CD4-positive, alpha-beta T cell treated with Interleukin-4 for 1 hour (primary cell): ENCODE measurements at regions not wholly inside any gene's neighbourhood (a gene's known extent, or its start where the extent isn't known, plus 50 kb on each side); places are given as distances from the start of the nearest gene placed in this dataset.
A peak's percentile ranks its signal among the peaks of the same experiment; 100 is the strongest.
"Not testable (repeated sequence)": the region's sequence is repeated elsewhere in the genome, so short reads cannot be mapped to it uniquely, and the experiment has no call there.

Experiments
- DNase-seq, 2 donors: peaks; one replicate each; pipeline ENCODE4 v3.0.0-alpha.2; 2020 to 2022

DNA sequence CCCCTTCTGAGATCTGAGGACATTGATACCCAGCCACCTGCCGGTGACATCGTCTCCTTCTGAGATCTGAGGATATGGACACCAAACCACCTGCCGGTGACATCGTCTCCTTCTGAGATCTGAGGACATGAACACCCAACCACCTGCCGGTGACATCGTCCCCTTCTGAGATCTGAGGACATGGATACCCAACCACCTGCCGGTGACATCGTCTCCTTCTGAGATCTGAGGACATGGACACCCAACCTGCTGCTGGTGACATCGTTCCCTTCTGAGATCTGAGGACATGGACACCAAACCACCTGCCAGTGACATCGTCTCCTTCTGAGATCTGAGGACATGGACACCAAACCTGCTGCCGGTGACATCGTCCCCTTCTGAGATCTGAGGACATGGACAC, 396.1 kb upstream of the TNRC6C start:
- DNase-seq, result not testable (repeated sequence)

DNA sequence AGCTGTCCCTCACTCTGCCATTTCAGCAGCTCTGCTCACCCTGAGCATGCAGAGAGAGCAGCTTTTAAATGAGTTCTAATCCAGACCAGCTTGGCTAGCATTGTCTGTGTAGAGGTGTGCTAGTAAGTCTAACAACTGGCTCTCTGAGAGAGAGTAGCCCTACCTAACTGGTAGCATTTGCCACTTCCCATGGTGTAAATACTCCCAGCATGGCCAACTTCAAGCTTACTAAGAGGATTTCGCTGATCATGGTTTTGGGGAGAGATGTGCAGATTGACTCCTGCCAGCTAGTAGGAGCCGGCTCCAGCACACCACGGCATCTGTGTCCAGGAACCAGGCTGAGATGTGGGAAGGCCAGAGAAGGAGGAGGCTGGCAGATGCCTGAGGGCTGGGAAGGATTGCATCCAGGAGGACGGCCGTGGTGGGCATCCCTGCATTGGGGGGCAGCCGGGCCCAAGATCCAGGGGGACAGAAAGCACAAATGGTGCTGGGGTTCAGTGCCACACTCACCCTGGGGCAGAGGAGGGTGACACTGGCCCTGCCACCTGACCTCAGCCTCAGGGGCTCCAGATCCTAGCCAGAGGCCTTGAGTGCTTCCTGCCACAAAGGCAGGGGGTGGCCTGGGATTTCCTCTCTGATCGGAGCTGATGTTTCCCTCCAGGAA, 394.9 kb upstream of the TNRC6C start:
- no peak for DNase-seq

DNA sequence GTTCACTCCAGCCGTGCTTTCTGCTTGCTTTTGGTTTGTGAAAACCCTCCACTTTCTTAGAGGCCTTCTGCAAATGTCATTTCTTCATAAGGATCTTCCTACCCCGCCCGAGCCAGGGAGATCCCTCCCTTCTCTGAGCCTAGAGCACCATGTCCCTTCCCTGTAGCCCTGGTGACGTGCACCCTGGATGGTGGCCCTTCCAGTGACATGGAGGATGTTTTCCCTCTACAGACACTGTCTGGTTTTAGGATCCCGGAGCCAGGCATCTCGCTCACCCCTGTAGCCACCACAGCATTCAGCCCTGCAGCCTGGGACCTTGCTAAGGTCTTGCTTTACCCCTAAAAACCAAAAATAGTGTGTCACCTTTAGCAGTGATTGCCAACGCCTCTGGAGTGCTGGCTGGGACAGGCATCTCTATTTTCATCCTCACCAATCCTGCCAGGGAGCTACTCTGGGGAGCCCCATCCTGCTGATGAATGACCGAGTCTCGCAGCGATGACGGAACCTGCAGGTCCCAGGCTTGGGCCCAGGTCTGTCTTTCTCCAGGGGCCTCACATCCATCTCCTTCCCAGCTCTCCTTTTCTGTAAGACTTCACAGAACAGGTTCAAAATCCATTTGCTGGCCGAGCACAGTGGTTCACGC, 394.1 kb upstream of the TNRC6C start:
- DNase-seq, result no peak

DNA sequence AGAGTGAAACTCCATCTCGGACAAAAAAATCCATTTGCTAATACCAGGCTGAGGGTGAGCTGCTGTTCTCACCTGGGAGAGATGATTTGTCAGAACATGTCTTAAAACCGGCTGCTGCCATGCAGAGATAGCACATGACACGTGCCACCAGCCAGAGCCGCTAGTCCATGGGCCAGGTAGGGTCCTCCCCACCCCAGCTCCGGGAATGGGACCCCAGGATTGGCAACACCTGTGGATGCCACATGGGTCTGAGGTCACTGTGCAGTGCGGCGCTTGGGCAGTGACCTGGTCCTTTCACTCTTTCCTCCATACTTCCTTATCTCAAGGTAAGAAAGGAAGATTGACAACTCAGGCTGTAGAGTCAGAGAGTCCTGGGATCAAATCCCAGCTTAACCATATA, 393.3 kb upstream of the TNRC6C start:
- no peak for DNase-seq

DNA sequence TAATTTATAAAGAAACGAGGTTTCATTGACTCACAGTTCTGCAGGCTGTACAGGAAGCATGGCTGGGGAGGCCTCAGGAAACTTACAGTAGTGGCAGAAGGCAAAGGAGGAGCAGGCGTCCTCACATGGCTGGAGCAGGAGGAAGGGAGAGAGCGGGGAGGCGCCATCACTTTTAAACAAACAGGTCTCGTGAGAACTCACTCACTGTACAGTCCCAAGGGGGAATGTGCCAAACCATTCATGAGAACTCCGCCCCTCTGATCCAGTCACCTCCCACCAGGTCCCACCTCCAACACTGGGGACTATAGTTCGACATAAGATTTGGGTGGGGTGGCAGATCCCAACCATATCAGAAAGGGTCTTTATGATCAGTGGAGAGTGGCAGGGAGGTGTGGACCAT, 392.4 kb upstream of the TNRC6C start:
- no peak for DNase-seq

DNA sequence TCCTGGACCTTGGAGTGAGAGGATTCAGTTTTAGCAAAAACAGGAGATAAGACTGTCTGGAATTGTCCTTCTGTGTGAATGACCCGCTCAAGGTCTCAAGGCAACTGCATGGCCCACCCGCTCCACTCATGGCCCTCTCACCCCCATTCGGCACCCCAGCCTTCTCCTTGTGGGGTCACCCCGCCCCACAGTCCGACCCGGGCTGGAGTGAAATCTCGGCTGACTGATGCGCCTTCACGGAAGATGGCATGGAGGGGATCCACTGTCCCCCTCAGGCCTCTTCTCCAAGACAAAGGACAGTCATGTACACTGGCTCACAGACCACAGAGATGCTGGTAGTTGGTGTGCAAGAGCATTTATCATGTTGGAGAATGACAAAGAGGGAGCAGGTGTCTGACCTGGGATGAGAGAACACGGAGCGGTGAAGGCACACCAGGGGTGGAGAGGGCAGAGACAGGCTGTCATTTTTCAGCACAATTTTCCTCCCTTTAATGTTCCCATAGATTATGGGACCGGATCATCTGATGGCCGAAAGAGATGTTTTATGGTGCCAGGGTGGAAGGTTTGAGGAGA, 391.9 kb upstream of the TNRC6C start:
- no peak for DNase-seq

DNA sequence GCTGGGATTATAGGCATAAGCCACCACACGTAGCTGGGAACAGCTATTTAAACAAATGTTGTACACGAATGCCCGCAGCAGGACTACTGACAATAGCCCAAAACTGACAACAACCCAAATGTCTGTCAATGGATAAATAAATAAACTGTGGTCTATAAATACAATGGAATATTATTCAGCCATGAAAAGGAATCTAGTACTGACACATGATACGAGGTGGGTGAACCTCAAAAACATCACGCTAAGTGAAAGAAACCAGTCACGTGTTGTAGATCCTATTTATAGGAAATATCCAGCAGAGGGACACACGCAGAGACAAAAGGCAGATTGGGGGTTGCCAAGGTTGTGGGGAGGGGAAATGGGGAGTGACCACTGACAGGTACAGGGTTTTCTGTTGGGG, 390.0 kb upstream of the TNRC6C start:
- no peak for DNase-seq

DNA sequence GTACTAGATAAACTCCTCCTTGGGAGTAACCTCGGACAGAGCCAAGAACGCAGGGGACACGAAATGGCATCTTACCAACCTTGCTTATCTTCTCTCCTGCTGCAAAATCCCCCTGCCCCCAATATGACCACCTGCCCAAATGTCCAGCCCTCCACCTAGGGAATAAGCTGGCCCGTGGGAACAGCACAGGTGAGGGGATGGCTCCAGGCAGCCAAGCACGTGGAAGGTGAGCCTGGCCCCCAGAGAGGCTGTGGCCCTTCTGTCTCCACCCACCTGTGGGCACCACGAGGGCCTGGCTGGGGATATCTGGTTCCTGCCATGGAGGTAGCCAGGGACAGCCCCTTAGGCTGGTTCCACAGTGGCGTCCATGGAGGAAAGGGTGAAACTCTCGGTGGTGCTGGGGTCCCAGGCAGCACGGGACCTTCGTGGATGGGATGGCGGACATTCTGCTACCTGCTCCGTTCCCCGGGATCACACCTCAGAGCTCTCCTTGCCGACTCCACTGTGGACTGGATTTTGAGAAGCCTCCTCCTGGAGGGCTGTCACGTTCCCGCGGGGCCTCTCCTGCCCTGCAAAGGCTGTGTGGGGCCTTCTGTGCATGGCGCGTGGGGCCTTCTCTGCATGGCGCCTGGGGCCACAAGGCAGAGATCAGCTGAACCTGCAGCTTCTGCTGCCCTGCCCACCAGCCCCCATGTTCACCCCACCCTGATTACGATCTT, 388.5 kb upstream of the TNRC6C start:
- no peak for DNase-seq

DNA sequence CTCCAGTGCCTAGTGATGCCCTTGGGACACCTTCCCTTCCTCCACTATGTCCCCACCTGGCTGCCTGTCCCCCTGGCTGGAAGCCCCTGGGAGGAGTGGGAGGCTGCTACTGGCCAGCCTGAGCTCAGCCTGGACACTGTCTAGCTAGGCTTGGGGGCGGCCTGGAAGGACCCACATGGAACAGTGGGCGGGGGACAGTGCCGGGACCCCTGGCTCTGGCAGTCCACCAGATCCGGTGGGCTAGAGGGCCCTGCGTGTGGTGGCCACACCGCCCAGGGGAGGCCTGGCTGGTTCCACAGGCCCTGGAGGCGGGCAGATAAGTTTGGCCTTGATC, 388.0 kb upstream of the TNRC6C start:
- no peak for DNase-seq

DNA sequence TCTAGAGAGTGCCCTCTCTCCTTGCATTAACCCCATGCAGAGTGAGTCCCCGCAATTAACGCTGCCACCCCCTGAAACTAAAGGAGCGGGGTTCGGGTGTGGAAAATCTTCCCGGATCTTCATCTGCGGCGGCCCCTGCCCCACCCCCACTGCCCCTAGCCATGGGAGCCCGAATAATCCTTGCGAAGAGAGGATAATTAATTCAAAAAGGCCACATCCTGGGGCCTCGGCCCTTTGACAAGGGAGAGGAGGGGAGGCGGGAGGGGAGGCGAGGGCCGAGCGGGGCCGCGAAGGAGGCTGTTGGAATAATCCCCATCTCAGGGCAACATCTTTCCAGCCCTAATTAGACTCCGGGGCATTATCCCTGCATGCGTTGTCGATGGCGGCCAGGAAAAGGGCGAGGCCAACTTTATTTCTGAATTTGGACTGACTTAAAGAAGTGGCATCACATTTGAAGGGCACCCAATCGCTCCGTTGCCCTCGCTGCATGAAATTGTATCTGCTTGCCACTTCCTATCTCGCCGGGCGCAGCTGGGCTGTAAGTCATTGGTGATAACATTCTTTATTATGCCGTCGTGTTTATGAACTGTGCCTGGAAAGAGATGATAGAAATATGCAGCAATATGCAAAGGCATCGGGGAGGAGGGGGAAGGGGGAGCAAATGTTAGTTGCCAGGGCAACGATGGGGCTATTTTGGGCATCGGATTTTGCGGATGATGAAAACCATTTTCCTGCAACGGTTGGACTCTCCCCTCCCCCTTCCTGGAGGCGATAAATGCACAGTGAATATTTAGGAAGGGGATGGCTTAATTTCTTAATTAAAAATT, 387.1 kb upstream of the TNRC6C start:
- peak; percentile 11 to 20 for DNase-seq

DNA sequence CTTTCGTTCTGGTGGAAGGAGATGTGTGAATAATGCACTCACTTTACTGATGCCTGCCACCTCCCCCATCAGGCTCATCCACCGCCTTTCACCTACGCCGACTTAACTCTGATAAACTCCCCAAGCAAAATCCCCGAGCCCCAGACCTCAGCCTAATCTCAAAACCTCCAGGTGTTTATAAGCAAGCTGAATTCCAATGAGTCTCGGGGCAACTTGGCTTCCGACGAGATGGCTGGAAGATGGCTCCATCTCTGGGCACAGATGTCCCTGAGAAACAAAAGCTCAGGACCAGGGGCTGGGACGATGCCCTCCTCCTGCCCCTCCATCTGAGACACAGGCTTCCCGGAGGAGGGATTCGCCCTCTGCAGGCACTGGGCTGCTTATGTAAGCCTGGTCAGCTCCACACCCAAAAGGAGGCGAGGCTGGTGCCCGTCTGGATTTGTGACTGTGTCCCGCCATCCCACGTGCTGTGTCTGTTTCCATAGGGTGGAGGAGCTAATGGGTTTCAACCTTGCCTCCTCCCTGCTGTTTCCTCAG, 386.4 kb upstream of the TNRC6C start:
- DNase-seq, result no peak

DNA sequence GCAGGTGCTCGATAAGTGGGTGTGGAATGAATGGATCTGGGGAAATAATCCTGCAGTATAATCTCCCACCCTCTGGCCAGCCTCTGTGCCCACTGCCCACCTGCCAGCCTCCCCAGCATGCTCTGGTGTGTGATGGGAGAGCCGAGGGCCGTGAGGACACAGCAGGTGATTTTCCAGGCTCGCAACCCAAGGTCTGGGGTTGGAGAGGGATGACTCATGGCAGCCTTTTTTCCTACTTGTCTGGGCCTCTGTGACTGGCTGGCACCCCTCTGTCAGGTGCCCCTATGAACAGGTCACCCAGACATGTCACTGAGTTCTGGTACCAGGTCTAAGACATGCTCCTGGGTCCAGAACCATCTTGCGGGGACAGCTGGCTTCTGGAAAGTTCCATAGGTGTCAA, 385.7 kb upstream of the TNRC6C start:
- no peak for DNase-seq

DNA sequence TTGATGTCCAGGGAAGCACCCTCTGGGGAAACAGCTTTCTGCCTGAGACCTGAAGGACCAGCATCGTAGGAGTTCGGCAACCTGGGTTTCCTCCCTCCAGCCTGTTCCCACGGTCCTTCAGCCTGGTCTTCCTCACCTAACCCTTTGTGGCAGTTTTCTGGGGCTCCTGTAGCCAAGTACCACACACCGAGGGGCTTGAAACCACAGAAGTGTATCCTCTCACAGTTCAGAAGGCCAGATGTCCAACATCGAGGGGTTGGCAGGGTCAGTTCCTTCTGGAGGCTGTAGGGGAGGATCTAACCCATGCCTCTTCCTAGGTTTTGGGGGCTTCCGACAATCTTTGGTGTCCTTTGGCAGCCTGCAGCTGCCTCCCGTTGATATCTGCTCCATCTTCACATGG, 381.0 kb upstream of the TNRC6C start:
- no peak for DNase-seq

DNA sequence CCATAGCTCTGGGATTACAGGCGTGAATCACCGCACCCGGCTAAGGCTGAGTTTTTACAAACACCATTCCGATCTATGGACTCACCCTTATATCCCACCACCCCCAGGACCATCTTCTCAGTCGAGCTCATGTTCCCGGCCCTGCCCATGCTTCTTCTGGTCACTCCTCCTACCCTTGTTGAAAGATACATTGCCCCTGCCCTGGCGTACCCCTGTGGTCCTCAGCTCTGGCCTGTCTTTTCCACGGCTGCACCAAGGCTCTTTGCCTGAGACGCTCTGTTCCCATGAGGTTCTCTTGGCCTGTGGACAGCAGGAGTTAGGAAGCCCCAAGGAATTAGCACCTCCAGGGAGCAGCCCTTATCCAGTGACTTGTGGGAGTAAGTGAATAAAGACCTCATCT, 379.4 kb upstream of the TNRC6C start:
- DNase-seq, result no peak

DNA sequence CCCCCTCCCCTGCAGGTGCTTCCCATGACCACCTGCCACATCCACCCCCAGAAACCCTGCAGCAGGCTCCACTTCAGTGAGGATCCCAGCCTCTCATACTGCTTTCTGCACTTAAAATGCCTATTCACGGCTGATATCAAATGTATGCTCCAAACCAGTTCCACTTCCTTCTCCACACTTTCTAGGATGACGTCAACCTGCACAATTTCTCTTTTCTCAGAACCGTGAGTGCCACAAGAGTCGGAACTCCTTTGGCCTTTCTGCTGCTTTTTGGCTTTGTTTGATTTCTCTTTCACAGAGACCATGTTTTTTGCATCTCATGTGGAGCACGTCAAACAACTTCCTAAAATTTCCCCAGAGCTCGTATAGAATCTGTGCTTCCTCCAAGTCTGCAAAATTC, 378.8 kb upstream of the TNRC6C start:
- DNase-seq, result peak; percentile 29 to 59

DNA sequence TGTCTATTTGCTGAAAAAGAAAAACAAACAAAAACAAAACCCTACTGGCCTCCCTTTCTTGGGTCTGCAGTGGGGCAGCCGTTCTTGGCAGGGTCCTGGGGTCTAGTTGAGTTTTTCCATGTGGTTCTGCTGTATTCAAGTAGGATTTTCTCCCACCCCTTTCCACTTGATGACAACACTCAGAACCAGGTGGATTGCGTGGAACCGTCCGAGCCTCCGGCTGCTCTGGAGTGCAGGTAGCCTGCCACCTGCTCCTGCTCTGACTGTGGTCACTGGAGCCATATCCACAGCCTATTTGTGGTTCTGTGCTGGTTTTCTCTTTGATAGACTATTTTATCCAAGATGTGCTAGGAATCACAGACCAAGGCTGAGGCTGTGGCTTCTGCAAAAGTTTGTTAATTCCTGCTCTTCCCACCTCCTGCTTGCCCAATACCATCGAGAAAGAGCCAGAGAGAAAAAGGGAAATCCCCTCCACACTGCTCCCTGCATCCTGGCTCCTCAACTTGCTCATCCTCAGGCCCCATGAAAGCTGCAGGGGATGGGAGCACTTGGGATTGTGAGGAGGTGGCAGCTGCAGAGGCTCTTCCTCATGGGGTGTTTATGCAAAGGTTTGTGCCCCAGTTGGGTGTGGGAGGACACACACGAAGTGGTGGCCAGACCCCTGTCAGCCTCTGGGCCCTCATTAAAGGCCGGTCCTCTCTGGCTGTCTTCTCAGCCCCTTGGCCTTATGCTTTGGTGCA, 377.8 kb upstream of the TNRC6C start:
- no peak for DNase-seq

DNA sequence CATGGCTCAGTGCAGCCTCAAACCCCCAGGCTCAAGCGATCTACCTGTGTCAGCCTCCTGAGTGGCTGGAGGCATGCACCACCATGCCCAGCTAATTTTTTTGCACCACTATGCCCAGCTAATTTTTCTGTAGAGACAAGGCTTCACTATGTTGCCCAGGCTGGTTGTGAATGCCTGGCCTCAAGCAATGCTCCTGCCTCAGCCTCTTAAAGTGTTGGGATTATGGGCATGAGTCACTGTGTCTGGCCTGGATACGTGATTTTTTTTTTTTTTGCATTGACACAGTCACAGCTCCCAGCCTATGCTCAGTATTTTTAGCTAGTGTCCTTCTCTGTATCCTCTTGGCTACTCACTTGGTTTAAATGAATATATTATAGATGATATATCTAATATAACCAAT, 377.0 kb upstream of the TNRC6C start:
- no peak for DNase-seq

DNA sequence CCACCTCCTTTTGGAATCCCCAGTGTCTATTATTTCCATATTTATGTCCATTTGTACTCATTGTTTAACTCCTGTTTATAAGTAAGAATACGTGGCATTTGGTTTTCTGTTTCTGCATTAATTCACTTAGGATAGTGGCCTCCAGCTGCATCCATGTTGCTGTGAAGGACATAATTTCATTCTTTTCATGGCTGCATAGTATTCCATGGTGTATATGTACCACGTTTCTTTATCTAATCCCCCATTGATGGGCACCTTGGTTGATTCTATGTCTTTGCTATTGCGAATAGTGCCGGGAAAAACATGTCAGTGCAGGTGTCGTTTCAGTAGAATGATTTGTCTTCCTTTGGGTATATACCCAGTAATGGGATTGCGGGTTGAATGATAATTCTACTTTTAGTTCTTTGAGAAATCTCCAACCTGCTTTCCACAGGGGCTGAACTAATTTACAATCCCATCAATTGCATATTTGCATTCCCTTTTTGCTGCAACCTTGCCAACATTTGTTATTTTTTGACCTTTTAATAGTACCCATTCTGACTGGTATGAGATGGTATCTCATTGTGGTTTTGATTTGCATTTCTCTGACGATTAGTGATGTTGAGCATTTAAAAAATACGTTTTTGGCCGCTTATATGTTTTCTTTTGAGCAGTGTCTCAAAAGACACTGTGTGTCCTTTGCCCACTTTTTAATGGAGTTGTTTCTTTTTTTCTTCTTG, 373.2 kb upstream of the TNRC6C start:
- no peak for DNase-seq

DNA sequence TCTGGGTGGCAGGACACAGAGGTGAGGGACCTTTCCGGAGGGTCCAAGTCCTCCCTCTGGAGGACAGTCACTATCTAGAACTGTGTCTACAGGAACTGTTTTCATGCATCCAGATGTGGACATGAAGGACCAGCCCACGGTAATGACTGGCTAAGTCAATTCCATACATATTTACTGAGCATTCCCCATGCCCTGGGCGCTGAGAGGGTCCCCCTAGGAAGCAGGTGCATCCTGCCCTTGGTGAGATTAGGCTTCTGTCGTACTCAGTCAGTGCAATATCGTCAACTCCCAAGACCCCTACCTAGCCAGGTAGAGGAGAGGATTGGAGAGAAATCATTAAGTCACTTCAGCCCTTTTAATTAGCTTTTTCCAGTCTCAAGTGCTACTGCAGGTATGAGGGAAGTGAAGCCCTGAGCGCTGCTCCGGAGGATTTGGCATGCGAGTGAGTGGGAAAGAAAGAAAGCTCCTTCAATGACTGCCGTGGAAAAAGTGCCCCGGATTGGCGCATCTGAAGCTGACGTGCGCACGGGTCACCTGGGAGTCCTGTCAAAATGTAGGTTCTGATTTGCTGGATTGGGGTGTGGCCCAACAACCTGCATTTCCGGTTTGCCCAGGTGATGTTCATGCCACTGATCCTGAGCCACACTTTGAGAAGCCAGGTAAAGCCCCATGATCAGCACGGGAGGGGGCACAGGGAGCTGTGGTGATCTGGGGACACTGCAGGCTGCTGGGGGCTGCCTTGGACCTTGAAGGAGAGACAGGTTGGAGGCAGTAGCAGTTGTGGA, 367.4 kb upstream of the TNRC6C start:
- DNase-seq, result no peak

DNA sequence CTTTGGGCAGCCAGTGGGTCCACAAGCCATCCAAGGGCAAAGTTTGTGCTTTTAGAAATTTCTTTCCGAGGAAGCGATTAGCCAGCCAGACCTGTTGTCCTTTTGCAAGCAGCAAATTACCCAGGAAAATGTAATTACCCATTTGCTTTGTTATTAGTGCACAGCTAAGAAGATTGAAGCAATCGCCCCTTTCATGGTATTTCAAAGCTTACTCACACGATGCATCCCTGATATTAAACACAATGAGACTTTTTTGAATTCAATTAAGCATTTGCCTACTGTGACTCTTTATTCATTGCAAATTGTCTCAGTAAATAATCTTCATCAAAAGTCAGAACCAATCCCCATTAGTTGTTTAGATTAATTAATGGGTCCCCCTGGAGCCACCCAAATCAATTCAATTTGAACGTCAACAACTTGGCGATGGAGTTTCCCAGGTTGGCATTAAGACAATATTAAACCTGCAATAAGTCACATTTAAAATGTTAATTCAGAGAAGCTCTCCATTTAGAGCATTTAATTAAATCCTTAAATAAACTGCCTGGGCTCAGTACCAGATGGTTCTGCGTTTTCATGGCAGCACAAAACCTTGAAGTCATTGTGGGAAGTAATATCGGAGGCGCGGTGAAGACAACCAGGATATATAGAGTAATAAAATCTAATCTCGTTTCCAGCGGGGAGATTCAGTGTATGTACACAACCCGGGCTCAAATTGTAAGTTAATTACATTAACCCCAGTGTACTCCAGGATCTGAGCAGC, 366.2 kb upstream of the TNRC6C start:
- no peak for DNase-seq
